GM06990 (cell line): ENCODE measurements at regions not wholly inside any gene's neighbourhood (a gene's known extent, or its start where the extent isn't known, plus 50 kb on each side); places are given as distances from the start of the nearest gene placed in this dataset.

Experiments used
- DNase-seq: peaks from one replicate; pipeline ENCODE4 v3.0.0-alpha.2; 2011; ENCODE audit not compliant: insufficient read length; ENCODE audit errors: extremely low read depth
- H3K27me3 ChIP-seq: replicated peaks from 2 replicates; pipeline ENCODE4 v1.6.0; 2011; ENCODE audit warnings: low read length; ENCODE audit not compliant: control insufficient read depth, insufficient read depth
- H3K36me3 ChIP-seq: 2 replicates; pipeline ENCODE4 v1.5.1; 2011; ENCODE audit warnings: low read length; ENCODE audit not compliant: control insufficient read depth, insufficient read depth
- H3K4me3 ChIP-seq: replicated peaks from 2 replicates; pipeline ENCODE4 v1.5.1; 2011; ENCODE audit warnings: low read depth, mild to moderate bottlenecking, control low read depth, low read length
- CTCF ChIP-seq: IDR thresholded peaks from 2 replicates; pipeline ENCODE4 v1.5.1; 2011; ENCODE audit warnings: low read length, control low read depth, mild to moderate bottlenecking, inconsistent platforms; ENCODE audit not compliant: insufficient read depth, poor library complexity, severe bottlenecking

- H3K27me3 ChIP-seq = no peaks in the 10 kb centered on the region
Measured at GRCh38 chr6:167647737-167648470, 178.8 kb upstream of the AFDN start.

GRCh38 chr6:167648501-167649278 lies 178.0 kb upstream of the AFDN start:
- Histone ChIP-seq H3K4me3 (no peak overlapping the region), H3K36me3 (no peaks in the 10 kb centered on the region), H3K27me3 (no peaks in the 10 kb centered on the region)
- DNase-seq = no peak
- no peak for TF ChIP-seq CTCF

More at GRCh38 chr6:167647737-167648470, 178.8 kb upstream of the AFDN start:
- Histone ChIP-seq H3K4me3 (no peak overlapping the region), H3K36me3 (no peaks in the 10 kb centered on the region)
- no peak for DNase-seq
- TF ChIP-seq CTCF = no peak

GRCh38 chr6:167649476-167649875 lies 177.2 kb upstream of the AFDN start:
- no peaks in the 10 kb centered on the region for H3K27me3 ChIP-seq
- no peak overlapping the region for H3K4me3 ChIP-seq
- DNase-seq = no peak
- TF ChIP-seq CTCF = no peak
- no peaks in the 10 kb centered on the region for H3K36me3 ChIP-seq

- Histone ChIP-seq H3K36me3 (no peaks in the 10 kb centered on the region), H3K4me3 (no peak overlapping the region), H3K27me3 (no peaks in the 10 kb centered on the region)
- no peak for DNase-seq
- TF ChIP-seq CTCF = no peak
Measured at GRCh38 chr6:167650730-167651317, 175.9 kb upstream of the AFDN start.

- Histone ChIP-seq H3K36me3 (no peaks in the 10 kb centered on the region), H3K4me3 (no peak overlapping the region), H3K27me3 (no peaks in the 10 kb centered on the region)
- no peak for TF ChIP-seq CTCF
- no peak for DNase-seq
Measured at GRCh38 chr6:167651318-167652041, 175.2 kb upstream of the AFDN start.
